ENCODE measurements at regions not wholly inside any gene's neighbourhood (a gene's known extent, or its start where the extent isn't known, plus 50 kb on each side); places are given as distances from the start of the nearest gene placed in this dataset.

DNA sequence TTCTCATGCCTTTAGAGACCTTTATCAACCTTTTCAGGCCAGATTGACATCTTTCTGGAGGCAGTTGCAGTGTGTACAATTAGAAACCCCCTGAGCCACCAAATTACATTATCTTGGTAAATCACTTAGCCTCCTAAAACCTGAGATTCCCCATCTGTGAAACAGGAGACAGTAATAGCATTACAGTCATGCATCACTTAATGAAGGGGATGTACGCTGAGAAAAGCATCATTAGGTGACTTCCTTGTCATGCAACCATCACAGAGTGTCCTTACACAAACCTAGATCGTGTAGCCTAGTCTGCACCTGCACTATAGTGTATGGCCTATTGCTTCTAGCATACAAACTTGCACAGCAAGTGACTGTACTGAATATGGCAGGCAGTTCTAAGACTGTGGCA is 400.8 kb upstream of the CNTN3 start:
- H3K4me3 ChIP-seq (ENCODE audit: low read length) = no peak overlapping the region
- DNase-seq (ENCODE audit: low read depth) = no peak
- TF ChIP-seq, protein P1, sequence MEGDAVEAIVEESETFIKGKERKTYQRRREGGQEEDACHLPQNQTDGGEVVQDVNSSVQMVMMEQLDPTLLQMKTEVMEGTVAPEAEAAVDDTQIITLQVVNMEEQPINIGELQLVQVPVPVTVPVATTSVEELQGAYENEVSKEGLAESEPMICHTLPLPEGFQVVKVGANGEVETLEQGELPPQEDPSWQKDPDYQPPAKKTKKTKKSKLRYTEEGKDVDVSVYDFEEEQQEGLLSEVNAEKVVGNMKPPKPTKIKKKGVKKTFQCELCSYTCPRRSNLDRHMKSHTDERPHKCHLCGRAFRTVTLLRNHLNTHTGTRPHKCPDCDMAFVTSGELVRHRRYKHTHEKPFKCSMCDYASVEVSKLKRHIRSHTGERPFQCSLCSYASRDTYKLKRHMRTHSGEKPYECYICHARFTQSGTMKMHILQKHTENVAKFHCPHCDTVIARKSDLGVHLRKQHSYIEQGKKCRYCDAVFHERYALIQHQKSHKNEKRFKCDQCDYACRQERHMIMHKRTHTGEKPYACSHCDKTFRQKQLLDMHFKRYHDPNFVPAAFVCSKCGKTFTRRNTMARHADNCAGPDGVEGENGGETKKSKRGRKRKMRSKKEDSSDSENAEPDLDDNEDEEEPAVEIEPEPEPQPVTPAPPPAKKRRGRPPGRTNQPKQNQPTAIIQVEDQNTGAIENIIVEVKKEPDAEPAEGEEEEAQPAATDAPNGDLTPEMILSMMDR (conservative IDR thresholded peaks at IDR 0.05; ENCODE audit: low read length) = no peak

DNA sequence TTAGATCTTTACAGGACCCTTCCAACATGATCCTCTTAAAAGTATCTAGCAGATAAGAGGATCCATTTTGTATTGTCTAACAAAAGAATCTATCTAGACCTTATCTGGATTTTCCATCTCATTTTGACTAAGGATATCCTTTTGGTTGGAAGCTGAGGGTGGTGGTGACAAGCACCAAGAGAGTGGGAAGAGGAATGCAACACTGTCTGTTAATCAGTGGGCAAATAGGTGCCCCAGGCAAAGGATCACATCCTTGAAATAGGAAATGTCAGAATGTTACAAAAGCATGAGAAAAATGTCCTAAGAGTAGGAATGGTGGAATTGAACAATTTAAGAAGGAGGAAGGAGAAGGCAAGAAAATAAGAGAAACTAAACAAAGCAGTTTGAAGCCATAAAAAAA is 420.7 kb upstream of the CNTN3 start:
- TF ChIP-seq, protein P1 (conservative IDR thresholded peaks at IDR 0.05; ENCODE audit: low read length) = no peak
- no peak for DNase-seq (ENCODE audit: low read depth)
- H3K4me3 ChIP-seq (ENCODE audit: low read length) = no peak overlapping the region

DNA sequence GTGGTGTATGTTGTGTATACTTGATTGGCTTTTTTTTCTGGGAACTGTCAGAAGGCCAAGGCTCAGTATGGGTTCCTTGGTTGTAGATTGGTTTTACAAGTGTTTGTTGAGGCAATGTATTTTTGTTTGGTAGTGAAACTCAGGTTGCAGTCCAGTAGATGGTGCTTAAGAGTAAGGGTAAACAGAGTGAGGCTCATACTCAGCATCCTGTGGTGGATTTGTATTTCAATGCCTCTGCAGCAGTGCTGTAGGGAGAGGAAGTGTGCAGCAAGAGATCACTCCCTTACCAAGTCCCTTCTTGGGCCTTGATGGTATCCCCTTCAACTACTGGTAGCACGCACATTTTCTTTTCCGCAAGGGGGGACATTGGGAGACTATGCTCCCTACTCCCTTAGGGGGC is 428.5 kb upstream of the CNTN3 start:
- TF ChIP-seq, protein P1 (conservative IDR thresholded peaks at IDR 0.05; ENCODE audit: low read length) = no peak
- DNase-seq (ENCODE audit: low read depth) = no peak
- H3K4me3 ChIP-seq (ENCODE audit: low read length) = no peak overlapping the region

DNA sequence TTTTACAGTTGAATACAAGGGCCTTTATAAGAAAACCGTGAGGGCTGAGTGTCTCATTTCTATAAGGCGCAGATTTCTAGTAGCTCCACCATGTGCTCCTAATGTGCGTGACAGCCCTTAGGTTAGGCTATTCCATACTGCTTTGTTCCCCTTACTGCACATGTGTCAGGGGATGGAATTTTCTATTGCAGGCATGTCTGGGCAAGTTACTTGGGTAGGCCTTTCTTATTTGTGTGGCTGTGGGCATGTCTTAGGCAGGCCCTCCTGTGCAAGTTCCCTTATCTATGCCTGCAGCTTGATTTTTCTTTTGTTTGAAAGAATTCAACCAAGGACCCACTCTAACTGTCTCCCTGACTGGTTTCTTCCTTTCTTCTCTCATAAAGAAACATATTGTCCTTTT is 434.2 kb upstream of the CNTN3 start:
- H3K4me3 ChIP-seq (ENCODE audit: low read length) = no peak overlapping the region
- TF ChIP-seq, protein P1 (conservative IDR thresholded peaks at IDR 0.05; ENCODE audit: low read length) = no peak
- DNase-seq (ENCODE audit: low read depth) = peak; percentile 15

DNA sequence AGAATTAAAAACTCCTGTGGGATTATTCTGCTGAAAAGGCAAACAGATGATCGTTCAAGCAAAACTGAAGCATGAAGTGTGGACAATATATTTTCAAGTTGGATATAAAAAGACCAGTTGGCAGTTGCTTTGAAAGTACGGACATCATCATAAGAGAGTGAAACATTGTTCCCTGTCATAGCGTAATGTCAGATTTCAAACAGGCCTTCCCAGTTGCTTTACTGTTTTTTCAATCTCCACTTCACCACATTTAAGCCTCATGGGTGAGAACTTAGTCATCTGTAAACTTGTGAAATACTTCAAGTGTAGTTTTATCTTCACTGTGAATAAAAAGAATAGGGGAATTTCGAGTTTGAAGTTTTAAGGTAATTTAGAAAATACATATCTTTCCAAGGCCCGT is 435.1 kb upstream of the CNTN3 start:
- H3K4me3 ChIP-seq (ENCODE audit: low read length) = no peak overlapping the region
- TF ChIP-seq, protein P1 (conservative IDR thresholded peaks at IDR 0.05; ENCODE audit: low read length) = no peak
- DNase-seq (ENCODE audit: low read depth) = peak; percentile 5

DNA sequence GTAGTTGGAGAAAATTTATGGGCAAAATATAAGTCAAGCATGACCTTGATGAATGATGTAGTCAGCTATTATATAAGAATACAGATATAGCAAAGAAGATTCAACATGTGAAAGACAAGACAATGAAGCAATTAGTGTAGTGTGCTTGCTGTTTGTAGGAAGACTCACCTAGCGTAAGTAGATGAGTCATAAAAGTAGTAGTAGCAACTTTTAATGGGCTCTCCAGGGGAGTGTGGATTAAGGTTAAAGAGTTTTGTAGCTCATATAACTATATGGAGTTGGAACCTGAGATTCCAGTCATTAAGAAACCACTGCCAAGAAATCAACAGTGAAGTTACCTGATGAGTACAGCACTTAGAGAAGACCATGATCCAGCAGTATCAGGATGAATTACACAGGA is 444.7 kb upstream of the CNTN3 start:
- H3K4me3 ChIP-seq (ENCODE audit: low read length) = no peak overlapping the region
- TF ChIP-seq, protein P1 (conservative IDR thresholded peaks at IDR 0.05; ENCODE audit: low read length) = no peak
- DNase-seq (ENCODE audit: low read depth) = no peak

DNA sequence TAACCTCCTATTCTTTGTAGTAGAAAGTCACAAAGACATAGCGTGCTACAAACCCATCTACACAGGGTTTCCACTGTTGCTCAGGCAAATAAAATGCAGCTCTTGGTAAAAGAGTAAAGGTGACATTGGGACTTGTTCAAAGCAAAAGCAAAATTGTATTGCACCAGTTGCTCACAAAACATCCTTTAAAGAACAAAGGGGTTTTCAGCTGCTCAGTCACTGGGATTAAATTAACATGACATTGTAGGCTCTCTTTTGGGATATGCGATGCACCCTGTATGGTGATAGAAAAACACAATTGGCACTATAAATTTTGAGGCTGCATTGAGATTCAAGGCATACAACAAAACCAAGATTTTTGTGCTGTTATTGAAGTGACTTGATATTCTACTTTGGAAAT is 447.3 kb upstream of the CNTN3 start:
- TF ChIP-seq, protein P1 (conservative IDR thresholded peaks at IDR 0.05; ENCODE audit: low read length) = no peak
- H3K4me3 ChIP-seq (ENCODE audit: low read length) = no peak overlapping the region
- DNase-seq (ENCODE audit: low read depth) = no peak

Measured in AG10803 (cell line).